GM19397 (cell line): ENCODE measurements at regions not wholly inside any gene's neighbourhood (a gene's known extent, or its start where the extent isn't known, plus 50 kb on each side); places are given as distances from the start of the nearest gene placed in this dataset.
A peak's percentile ranks its signal among the peaks of the same experiment; 100 is the strongest.

Experiments used
- ATAC-seq: cut with Tn5 transposase; IDR thresholded peaks from one replicate; pipeline ENCODE4 v1.9.1; 2021; ENCODE audit warnings: mild to moderate bottlenecking, moderate library complexity; ENCODE audit not compliant: unreplicated experiment

GRCh38 chrX:7294483-7294882 lies 146.5 kb upstream of the PUDP start:
- no peak for ATAC-seq

DNA sequence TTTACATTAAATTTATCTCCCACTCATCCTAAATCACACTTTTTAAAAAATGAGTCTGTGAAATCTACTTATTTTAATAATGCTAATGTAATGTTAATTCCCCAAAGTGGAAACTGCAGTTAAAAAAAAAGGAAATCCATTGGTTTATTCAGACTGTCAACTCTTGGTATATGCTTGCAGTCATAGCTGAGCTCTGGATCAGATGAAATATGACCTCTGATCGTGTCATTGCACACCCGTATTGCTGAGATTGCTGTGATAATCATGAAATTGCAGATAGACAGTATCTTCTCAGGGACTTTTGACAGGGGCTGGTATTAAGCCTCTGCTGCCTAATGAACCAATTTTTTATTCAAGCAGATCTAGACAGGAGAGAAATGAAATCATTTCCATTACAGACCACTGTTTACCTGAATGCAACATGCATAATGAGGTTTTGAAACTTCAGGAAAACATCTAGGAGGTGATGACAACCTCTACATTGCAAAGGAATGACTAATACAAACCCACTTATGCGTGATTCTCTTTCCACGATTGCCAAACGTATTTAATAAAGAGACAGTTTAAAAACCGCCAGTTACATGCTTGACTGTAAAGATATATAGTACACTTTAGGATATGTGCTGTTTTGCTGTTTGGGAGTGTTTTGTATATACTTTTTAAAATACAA lies 138.3 kb upstream of the PUDP start:
- ATAC-seq = no peak

DNA sequence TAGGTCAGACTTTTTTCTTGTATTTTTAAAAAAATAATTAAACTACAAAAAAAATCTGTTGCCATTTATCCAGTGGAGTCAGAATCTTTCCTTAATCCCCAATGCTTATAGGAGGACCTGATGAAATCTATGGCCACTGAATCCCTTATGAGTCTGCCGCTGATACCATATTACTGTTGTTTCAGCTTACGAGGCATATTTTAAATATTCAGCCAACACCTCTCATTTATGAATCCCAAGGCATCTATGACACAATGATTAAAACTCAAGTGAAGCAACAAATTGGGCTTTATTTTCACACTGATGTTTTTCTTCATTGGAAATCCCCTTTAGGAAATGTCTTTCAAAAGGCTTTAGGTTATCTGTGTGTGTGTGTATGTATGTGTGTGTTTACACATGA lies 137.8 kb upstream of the PUDP start:
- no peak for ATAC-seq

DNA sequence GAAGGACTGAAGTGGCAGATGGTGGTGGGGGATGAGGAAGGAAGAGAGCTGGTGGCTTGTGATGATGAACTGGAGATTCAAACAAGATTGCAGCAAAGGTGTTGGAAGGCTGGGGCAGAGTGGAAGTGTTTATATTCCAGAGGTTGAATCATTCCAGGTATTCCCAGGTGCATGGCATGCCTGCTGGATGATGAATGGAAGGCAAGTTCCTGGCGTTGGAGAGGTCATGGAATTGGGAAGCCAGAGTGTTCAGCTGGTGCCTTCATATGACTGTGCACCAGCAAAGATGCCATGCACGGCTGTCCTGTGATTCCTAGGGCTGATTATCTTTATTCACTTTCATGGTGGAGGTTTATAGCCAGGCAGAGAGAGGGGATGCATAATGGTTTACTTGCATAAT lies 135.8 kb upstream of the PUDP start:
- ATAC-seq = no peak

- no peak for ATAC-seq
Observed at GRCh38 chrX:7280520-7280919, 132.6 kb upstream of the PUDP start.

DNA sequence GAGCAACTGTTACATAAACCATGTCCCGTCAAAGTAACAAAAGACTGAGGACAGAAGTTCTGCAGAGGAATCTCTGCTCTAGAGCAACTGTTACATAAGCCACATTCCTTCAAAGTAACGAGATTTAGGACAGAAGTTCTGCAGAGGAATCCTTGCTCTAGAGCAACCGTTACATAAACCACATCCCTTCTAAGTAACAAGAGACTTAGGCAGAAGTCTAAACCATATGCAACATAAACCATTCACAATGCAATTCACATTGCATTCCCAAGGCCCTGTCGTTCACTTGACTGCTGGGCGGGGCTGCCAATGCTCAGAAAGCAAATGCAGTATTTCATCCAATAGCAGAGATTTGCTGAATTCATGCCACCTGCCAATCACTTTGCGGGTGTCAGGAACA lies 124.4 kb upstream of the PUDP start:
- ATAC-seq = no peak

GRCh38 chrX:7270933-7271332 lies 123.0 kb upstream of the PUDP start:
- no peak for ATAC-seq

- ATAC-seq = no peak
Observed at GRCh38 chrX:7269991-7270390, 122.0 kb upstream of the PUDP start.

- ATAC-seq = no peak
Observed at GRCh38 chrX:7269589-7269988, 121.6 kb upstream of the PUDP start.

DNA sequence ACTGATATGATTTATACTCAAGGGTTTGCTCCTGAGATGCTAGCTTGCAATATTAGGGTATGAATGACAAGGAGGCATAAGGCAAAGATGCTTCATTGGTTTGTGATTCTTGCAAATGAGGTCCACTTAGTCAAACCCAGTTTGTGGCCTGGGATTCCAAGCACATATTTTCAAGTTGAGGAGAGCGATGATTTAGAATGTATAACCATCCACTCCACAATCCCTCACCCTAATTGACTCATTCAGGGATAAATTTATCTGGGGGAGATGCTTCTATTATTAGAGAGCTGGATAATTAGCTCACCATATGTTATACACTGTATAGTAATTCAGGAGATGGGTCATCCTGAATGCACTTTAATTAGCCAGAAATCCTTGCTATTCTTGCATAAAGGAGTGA lies 118.3 kb upstream of the PUDP start:
- no peak for ATAC-seq

DNA sequence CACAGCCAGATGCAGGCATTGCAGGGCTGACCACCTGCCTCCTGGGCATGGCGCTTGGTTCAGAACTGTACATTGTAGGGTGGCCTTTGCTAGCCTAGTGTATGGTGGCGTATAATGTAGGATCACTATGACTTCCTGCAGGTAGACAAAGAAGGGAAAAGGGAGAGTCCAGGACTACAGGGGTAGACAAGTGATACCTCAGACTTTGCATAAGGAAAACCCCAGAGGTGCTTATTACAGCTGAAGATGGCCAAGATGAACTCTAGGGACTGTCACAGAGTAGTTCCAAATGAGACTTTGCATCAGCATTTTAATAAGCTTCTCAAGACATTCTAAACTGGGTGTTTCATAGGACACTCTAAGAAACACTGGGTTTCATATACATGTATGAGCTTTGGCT lies 116.4 kb upstream of the PUDP start:
- ATAC-seq = peak; percentile 49

DNA sequence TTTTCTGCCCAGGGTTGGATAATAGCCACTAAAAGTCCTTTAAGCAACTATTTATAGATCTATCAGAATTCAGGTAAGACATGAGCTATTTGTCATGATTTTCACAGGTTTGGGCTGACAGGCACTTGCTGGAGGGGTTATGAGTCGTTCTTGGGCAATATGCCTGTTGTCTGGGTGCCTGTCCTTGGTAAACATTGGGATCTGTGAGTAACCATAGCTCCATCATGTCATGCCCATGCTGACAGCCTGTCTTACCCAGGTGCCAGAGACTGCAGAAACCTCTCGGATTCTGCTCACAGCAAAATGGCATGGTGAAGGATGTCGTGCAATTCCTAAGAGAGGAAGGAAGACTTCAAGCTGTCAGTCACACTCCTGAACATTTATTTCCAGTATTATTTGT lies 116.0 kb upstream of the PUDP start:
- no peak for ATAC-seq

GRCh38 chrX:7263330-7263729 lies 115.4 kb upstream of the PUDP start:
- ATAC-seq = no peak

DNA sequence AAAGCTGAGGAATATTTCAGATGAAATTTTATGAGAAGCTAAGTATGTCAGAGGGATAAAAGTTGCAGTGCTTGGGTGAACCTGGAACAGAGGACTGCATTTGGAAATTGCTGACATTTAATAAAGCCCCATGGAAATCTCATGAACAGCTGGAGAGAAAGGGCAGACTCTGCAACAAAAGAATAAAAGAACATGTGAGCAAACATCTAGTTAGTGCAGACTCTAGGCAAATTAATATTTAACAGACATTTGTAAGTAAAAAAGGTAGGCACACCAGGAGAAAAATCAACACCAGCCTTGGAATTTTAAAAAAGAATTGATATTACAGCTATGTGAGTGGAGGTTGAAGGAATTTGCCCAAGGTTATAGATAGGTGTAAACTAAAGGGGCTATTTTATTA lies 114.6 kb upstream of the PUDP start:
- no peak for ATAC-seq

DNA sequence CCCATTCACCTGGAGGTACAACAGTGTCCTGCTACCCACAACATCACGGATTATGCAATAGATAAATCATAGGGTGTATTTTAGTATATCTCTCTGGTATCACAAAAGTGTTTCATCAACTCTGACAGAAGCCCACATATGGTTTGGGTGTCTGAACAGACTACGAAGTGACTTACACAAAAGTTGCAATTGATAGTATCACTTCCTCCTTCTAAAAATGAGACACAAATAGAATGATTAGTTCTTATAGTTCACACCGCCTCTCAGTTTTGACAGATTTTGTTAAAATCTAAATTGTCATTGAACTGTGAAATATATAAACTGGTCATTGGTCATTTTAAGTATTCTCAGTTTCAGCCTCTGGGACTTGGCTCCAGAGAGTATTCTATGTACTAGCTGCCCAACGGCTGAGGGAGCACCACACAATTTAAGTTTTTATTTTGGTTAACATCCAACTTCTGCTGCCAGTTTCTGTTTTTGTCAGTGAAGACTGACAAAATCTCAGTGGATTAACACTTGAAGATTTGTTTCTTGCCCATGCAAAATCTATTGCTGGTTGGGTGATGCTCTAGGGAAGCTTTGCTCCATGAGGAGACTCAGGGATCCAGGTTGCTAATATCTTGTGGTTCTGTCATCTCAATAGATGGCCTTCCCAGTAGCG lies 113.8 kb upstream of the PUDP start:
- ATAC-seq = peak; percentile 77

DNA sequence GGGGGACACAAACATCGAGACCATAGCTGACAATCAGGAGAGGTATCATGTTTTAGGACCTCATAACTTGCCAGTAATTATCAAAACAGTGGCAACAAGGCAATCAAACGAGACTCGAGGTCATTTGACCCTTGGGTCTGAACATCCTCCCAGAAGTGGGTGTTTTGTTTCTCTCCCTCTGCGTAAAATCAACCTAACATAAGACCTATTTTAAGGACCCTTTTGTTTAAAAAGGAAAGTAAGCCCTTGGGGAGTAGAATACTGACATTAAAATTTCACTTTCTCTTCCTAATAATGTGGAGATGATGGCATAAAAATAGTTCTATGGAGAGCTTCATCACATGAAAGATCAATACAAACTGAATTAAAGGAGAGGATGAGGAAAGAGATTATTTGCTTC lies 106.2 kb upstream of the PUDP start:
- no peak for ATAC-seq

DNA sequence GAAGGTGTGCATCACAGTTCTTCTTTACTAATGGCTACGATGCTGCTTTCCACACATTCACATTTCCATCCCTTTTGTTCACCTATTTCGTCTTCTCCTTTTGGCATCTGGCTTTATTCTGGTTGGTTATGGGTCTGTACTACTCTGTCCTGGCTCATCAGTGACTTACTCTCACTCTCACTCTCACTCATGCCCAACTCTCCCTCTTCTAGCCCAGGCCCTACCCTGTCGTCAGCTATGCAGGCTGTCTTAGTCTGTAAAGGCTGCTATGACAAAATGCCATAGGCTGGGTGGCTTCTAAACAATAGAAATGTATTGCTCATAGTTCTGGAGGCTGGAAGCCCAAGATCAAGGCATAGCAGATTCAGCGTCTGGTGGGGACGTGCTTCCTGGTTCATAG lies 105.6 kb upstream of the PUDP start:
- ATAC-seq = no peak

DNA sequence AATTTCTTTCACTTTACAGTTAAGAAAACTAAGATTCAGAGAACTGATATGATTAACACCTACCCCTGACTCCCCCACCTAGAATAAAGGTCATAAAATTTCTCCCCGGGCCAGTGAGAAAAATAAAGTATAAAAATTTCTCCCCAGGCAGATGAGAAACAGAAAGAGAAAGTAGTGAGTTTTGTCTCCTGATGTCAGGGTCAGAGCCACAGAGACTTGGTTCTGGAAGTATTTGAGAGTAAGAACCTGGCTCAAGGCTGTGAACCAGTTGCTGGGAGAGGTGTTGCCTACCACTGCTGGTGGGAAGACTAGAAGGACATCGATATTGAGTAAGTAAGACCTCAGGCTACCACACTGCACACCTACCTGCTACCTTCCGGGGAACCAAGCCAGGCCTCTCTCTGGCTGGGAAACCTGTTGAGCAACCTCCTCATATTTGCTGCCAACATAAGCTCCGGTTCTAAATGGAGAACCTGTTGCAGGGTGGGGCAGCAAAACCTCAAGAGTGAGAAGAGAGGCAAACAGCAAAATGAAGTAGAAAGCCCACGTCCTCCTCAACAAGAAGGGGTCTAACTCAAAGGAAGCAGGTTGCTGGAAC lies 104.2 kb upstream of the PUDP start:
- no peak for ATAC-seq

DNA sequence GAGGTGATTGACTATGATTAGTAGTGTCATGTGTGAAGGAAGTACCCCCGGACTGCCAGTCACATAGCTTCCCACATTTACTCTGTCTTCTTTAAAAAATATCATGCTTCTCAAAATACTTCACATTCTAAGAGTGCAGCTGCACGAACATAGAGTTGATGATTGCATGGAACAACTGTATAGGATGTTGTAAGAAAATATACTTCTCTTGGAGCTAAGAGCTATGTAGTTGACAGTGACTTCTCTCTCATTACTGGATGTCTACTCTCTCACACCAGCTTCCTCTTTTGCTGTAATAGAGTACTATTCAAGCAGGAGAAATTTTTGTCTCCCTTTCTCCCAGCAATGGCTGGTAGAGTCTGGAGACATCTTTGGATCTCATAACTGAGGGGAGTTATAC lies 99.4 kb upstream of the PUDP start:
- no peak for ATAC-seq

GRCh38 chrX:7244405-7244804 lies 96.5 kb upstream of the PUDP start:
- no peak for ATAC-seq

GRCh38 chrX:7242613-7243012 lies 94.7 kb upstream of the PUDP start:
- peak; percentile 75 for ATAC-seq

GRCh38 chrX:7240929-7241328 lies 93.0 kb upstream of the PUDP start:
- ATAC-seq = no peak

DNA sequence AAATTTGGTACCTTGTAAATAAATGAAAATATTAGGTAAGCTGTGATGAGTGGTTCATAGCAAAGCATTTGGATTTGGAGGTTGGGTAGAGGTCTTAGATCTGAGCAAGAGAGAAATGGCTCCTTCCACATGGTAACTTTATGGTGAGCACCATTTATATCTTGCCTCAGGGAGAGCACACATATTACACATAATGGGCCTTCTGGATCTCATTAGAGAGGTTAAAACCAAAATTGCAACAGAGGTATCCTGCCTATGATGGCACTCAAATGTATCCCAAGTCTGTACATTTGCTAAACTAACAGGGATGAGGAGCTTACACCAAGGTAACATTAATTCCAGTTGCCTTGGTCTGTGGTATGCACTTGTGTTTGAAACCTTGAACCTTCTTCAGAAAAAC lies 87.1 kb upstream of the PUDP start:
- ATAC-seq = no peak
